CD4-positive, alpha-beta T cell treated with Interleukin-10 for 1 hour (primary cell): ENCODE measurements at regions not wholly inside any gene's neighbourhood (a gene's known extent, or its start where the extent isn't known, plus 50 kb on each side); places are given as distances from the start of the nearest gene placed in this dataset.
"Not testable (repeated sequence)": the region's sequence is repeated elsewhere in the genome, so short reads cannot be mapped to it uniquely, and the experiment has no call there.

Source experiments
- DNase-seq: peaks from one replicate; pipeline ENCODE4 v3.0.0-alpha.2; 2020

GRCh38 chr3:59171491-59171890 lies 121.7 kb upstream of the CFAP20DC start:
- no peak for DNase-seq

- DNase-seq, result not testable (repeated sequence)
Measured at GRCh38 chr3:59170166-59170565, 120.3 kb upstream of the CFAP20DC start.

GRCh38 chr3:59167756-59168155 lies 117.9 kb upstream of the CFAP20DC start:
- no peak for DNase-seq

- DNase-seq, result no peak
Measured at GRCh38 chr3:59163953-59164352, 114.1 kb upstream of the CFAP20DC start.

GRCh38 chr3:59161048-59161447 lies 111.2 kb upstream of the CFAP20DC start:
- no peak for DNase-seq

GRCh38 chr3:59160133-59160746 lies 110.4 kb upstream of the CFAP20DC start:
- no peak for DNase-seq

GRCh38 chr3:59153648-59154047 lies 103.8 kb upstream of the CFAP20DC start:
- no peak for DNase-seq

GRCh38 chr3:59152943-59153342 lies 103.1 kb upstream of the CFAP20DC start:
- DNase-seq, result no peak

- DNase-seq, result no peak
Measured at GRCh38 chr3:59150039-59150438, 100.2 kb upstream of the CFAP20DC start.

GRCh38 chr3:59149166-59149565 lies 99.3 kb upstream of the CFAP20DC start:
- no peak for DNase-seq

GRCh38 chr3:59143447-59143846 lies 93.6 kb upstream of the CFAP20DC start:
- DNase-seq, result no peak

- DNase-seq, result no peak
Measured at GRCh38 chr3:59142556-59142955, 92.7 kb upstream of the CFAP20DC start.

- DNase-seq, result no peak
Measured at GRCh38 chr3:59138966-59139365, 89.1 kb upstream of the CFAP20DC start.

GRCh38 chr3:59137415-59137814 lies 87.6 kb upstream of the CFAP20DC start:
- DNase-seq, result no peak

- DNase-seq, result no peak
Measured at GRCh38 chr3:59136081-59136480, 86.3 kb upstream of the CFAP20DC start.

- no peak for DNase-seq
Measured at GRCh38 chr3:59135096-59135495, 85.3 kb upstream of the CFAP20DC start.

- DNase-seq, result no peak
Measured at GRCh38 chr3:59133311-59133710, 83.5 kb upstream of the CFAP20DC start.

GRCh38 chr3:59131016-59131766 lies 81.4 kb upstream of the CFAP20DC start:
- DNase-seq, result no peak

- no peak for DNase-seq
Measured at GRCh38 chr3:59128685-59129084, 78.9 kb upstream of the CFAP20DC start.

- no peak for DNase-seq
Measured at GRCh38 chr3:59127071-59127470, 77.2 kb upstream of the CFAP20DC start.

- DNase-seq, result no peak
Measured at GRCh38 chr3:59126446-59126845, 76.6 kb upstream of the CFAP20DC start.

GRCh38 chr3:59121346-59122144 lies 71.7 kb upstream of the CFAP20DC start:
- DNase-seq, result no peak

GRCh38 chr3:59118928-59119327 lies 69.1 kb upstream of the CFAP20DC start:
- no peak for DNase-seq

GRCh38 chr3:59117396-59117795 lies 67.6 kb upstream of the CFAP20DC start:
- no peak for DNase-seq
